SK-N-MC (cell line): ENCODE measurements at regions not wholly inside any gene's neighbourhood (a gene's known extent, or its start where the extent isn't known, plus 50 kb on each side); places are given as distances from the start of the nearest gene placed in this dataset.

ENCODE experiments used
- FOXP2 ChIP-seq: optimal IDR thresholded peaks from 2 replicates; pipeline ENCODE3; 2011; ENCODE audit warnings: mild to moderate bottlenecking, moderate library complexity; ENCODE audit not compliant: insufficient read depth; ENCODE audit errors: extremely low read length, control extremely low read depth
- POLR2AphosphoS5 ChIP-seq: IDR thresholded peaks from 2 replicates; pipeline ENCODE4 v1.6.1; 2012; ENCODE audit warnings: mild to moderate bottlenecking, low read depth, low read length, borderline replicate concordance

- TF ChIP-seq FOXP2 (no peak), POLR2AphosphoS5 (no peak)
These were observed 365.7 kb upstream of the FANCL start for GRCh38 chr2:58606799-58607198.
